ENCODE measurements at regions not wholly inside any gene's neighbourhood (a gene's known extent, or its start where the extent isn't known, plus 50 kb on each side); places are given as distances from the start of the nearest gene placed in this dataset.

DNA sequence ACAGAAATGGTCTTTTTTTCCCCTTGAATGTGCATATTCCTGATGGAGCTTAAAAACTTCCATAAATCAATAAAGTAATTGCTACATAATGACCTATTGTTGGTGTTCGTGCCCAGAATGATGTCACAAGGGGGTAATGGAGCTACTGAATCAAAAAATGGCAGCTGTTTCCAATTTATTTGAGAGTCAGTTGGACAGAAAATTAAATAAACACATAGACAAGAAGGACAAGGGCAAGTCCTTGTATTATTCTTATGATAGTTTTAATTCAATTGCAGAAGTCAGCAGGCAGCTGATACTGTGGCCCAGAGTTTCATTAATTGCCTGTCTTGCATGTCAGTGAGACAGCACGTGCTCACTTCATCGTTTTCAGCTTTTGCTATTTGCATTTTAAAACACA, 473.5 kb downstream of the ETNK1 start:
- Histone ChIP-seq H3K27ac (no peak overlapping the region), H3K9me3 (peaks cover 0 to 4% (median 0%) of the 10 kb centered on the region in 3 donors), H3K4me3 (no peak overlapping the region), H3K4me1 (peaks cover 0 to 3% (median 0%) of the 10 kb centered on the region in 4 donors), H3K27me3 (no peaks in the 10 kb centered on the region), H3K36me3 (no peaks in the 10 kb centered on the region)
- TF ChIP-seq, protein P1, sequence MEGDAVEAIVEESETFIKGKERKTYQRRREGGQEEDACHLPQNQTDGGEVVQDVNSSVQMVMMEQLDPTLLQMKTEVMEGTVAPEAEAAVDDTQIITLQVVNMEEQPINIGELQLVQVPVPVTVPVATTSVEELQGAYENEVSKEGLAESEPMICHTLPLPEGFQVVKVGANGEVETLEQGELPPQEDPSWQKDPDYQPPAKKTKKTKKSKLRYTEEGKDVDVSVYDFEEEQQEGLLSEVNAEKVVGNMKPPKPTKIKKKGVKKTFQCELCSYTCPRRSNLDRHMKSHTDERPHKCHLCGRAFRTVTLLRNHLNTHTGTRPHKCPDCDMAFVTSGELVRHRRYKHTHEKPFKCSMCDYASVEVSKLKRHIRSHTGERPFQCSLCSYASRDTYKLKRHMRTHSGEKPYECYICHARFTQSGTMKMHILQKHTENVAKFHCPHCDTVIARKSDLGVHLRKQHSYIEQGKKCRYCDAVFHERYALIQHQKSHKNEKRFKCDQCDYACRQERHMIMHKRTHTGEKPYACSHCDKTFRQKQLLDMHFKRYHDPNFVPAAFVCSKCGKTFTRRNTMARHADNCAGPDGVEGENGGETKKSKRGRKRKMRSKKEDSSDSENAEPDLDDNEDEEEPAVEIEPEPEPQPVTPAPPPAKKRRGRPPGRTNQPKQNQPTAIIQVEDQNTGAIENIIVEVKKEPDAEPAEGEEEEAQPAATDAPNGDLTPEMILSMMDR (IDR thresholded peaks at IDR 0.05): no peak
- no peak for DNase-seq
- intact Hi-C loops (cut with DNase I; ENCODE audit: low total_unique reads): no loop called here

DNA sequence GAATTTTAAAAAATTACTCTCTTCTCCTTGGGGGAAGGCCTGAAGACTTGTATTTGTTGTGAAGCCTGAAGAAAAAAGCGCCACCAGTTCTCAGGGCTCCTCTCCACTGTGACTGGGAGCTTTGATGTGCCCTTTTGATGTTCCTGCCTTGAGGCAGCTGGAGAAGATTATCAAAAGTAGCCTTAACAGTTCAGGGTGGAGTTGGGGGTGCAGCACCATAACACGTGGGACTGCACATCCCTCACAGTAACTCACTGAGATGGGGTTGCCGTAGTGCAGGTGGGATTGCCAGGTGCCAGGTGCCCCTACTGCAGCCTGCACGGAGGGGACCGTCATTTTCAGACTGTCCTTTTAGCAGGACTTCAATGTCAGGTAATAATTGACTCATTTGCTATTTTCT, 474.1 kb downstream of the ETNK1 start:
- no peaks in the 10 kb centered on the region for H3K27me3 ChIP-seq
- H3K36me3 ChIP-seq: no peaks in the 10 kb centered on the region
- no peak for DNase-seq
- peaks cover 0 to 3% (median 0%) of the 10 kb centered on the region in 3 donors for H3K9me3 ChIP-seq
- no peak overlapping the region for H3K4me3 ChIP-seq
- no peaks in the 10 kb centered on the region for H3K4me1 ChIP-seq
- H3K27ac ChIP-seq: no peak overlapping the region
- intact Hi-C loops (cut with DNase I; ENCODE audit: low total_unique reads): no loop called here
- TF ChIP-seq, protein P1 (IDR thresholded peaks at IDR 0.05): no peak

DNA sequence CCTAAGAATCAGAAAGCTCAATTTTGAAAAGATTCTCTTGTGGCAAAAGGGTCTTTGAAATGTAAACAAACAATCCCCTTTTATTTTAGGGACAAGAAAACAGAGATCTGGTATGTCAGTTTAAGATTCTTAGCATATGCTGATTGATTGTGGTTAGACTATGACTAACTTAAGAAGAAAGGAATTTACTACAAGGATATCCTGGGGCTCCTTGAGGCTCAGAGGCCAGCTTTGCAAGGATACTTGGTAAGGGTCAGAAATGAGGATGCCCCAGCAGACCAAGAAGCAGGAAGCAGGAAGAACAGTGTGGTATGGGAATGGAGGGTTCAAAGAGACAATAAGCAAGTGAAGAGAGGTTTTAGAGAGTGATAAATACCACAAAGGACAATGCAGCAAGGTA, 474.6 kb downstream of the ETNK1 start:
- H3K36me3 ChIP-seq: no peaks in the 10 kb centered on the region
- no peak for DNase-seq
- intact Hi-C loops (cut with DNase I; ENCODE audit: low total_unique reads): no loop called here
- H3K27me3 ChIP-seq: no peaks in the 10 kb centered on the region
- TF ChIP-seq, protein P1 (IDR thresholded peaks at IDR 0.05): no peak
- H3K4me1 ChIP-seq: no peaks in the 10 kb centered on the region
- H3K27ac ChIP-seq: no peak overlapping the region
- no peak overlapping the region for H3K4me3 ChIP-seq
- H3K9me3 ChIP-seq: no peaks in the 10 kb centered on the region

DNA sequence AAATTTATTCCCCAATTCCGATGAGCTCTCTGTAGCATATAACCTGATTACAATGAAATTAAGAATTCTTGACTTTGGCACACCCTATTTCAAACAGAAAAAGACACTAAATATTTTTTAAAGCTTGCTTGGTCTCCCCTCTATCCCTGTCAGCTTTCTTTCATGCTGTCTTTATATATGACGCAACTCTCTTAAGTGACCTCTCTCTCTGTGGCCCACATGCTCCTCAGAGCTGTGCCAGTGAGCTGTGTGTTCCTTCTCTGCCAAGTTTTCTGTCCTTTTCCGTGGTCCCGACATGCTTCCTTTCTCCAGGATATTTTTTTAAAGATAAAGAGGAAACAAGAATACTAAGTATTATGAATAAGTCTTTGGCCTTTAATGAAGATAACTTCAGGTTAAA, 484.0 kb downstream of the ETNK1 start:
- Histone ChIP-seq H3K27ac (no peak overlapping the region), H3K4me1 (no peaks in the 10 kb centered on the region), H3K27me3 (no peaks in the 10 kb centered on the region), H3K9me3 (no peaks in the 10 kb centered on the region), H3K36me3 (no peaks in the 10 kb centered on the region), H3K4me3 (no peak overlapping the region)
- TF ChIP-seq, protein P1 (IDR thresholded peaks at IDR 0.05): no peak
- DNase-seq: no peak
- intact Hi-C loops (cut with DNase I; ENCODE audit: low total_unique reads): no loop called here

DNA sequence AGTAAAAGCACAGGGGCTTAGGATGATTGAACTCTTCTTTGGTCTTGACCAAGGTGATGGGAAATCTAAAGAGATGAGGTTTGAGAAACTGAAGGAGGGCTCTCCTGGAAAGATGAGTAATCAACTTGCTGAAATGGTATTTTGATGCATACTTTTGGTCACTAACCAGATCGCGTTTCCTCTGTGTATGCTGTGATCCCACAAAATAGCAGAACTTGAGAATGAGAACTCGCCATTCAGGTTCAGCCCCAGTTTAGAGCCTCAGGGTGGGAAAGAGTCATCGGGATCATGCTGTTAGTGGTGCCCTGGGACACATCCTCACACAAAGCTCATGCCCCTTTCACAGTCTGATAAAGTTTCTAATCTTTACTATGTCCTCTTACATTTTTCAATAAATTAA, 488.8 kb downstream of the ETNK1 start:
- DNase-seq: no peak
- no peaks in the 10 kb centered on the region for H3K9me3 ChIP-seq
- H3K27me3 ChIP-seq: no peaks in the 10 kb centered on the region
- intact Hi-C loops (cut with DNase I; ENCODE audit: low total_unique reads): no loop called here
- H3K36me3 ChIP-seq: no peaks in the 10 kb centered on the region
- H3K4me1 ChIP-seq: no peaks in the 10 kb centered on the region
- H3K4me3 ChIP-seq: no peak overlapping the region
- TF ChIP-seq, protein P1 (IDR thresholded peaks at IDR 0.05): no peak
- no peak overlapping the region for H3K27ac ChIP-seq

DNA sequence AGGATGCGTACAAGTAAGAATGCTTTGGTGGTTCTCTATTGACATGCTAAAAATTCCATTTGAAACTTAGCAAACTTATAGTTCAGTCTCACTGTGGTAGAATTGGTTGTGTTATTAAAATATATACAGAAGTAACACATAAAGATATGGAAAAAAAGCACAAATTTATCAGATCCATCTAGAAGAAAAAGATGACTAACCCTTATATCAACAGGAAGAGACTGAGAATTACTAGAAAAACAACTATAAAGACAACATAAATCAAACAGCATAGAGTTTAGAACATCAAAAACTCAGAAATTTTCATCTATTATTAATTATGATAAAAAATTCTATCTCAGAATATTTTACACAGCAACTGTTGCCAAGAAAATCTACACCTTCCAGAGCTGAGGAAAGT, 491.0 kb downstream of the ETNK1 start:
- Histone ChIP-seq H3K27ac (no peak overlapping the region), H3K36me3 (no peaks in the 10 kb centered on the region), H3K4me1 (no peaks in the 10 kb centered on the region), H3K9me3 (no peaks in the 10 kb centered on the region), H3K4me3 (no peak overlapping the region), H3K27me3 (no peaks in the 10 kb centered on the region)
- no peak for DNase-seq
- intact Hi-C loops (cut with DNase I; ENCODE audit: low total_unique reads): no loop called here
- TF ChIP-seq, protein P1 (IDR thresholded peaks at IDR 0.05): no peak

All from tibial artery (tissue), 4 donors.